Adipose tissue (tissue), 3 donors: ENCODE measurements at regions not wholly inside any gene's neighbourhood (a gene's known extent, or its start where the extent isn't known, plus 50 kb on each side); places are given as distances from the start of the nearest gene placed in this dataset.

Source experiments
- H3K27ac ChIP-seq: one replicate; pipeline ENCODE4 v1.5.1; 2013; ENCODE audit warnings: low read depth, low read length
- WGBS, 3 donors: extraction: QIAGEN DNeasy Blood & Tissue Kit; methylation state at CpG; one replicate each; pipeline ENCODE4 v1.1.7; 2013; 5-methylcytosine and 5-hydroxymethylcytosine counted together
- donor health status: healthy with polysubstance abuse.
- donor health status: Bipolar disorder and iron deficiency.
- donor health status: healthy.

DNA sequence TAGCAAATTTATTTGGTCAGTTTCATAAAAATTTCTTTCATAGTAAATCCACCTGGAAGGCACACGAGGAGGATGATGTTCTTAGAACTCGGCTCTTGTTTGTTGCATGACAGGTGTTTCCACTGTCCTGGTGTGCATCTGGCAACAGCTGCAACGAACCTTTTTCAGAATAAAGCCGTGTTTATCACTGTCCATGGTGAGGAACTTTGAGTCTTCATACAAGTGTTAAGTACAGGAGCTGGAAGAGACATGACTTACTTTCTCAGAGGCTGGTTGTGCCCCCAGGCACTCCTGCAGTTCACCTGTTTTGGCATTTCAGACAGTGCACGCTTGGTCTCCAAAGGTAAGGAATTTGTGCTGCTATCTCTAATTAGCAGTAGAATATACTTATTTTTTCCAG is 97.1 kb downstream of the ADAMTS1 start:
- H3K27ac ChIP-seq = no peak overlapping the region
- WGBS, 3 donors = 58 to 76% (median 69%) methylated on average over 5 of the region's 5 CpGs

DNA sequence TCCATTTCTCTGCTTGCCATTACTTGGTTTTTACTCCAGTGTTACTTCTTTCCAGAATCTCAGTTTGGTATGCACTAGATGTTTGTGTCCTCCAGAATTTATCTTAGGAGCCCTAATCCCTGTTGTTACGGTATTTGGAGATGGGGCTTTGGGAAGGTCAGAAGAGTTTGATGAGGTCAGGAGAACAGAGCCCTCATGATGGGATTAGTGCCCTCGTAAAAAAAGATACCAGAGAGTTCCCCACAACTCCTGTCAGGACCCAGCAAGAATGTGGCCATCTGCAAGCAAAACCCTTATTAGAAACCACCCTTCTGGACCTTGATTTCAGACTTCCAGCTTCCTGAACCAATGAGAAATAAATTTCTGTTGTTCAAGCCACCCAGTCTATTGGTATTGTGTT is 98.0 kb downstream of the ADAMTS1 start:
- no peak overlapping the region for H3K27ac ChIP-seq
- 71 to 89% (median 87%) methylated on average over 2 of the region's 2 CpGs for WGBS, 3 donors

DNA sequence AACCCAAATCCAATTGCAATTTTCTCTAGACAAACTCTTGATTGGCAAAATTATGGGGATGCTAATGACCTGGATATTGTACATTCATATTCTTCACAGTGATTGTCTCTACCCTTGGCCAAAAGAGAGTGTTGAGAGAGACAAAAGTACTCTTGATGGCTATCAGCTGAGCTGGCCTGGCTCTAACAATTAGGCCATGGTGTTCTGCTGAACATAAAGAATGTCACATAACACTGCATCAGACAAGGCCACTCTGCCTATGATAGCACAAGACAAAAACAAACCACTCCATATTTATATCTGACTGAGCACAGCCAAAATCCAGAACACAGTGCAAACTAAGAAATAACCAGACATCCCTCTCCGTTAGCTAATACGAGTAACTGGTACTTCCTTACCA is 101.7 kb downstream of the ADAMTS1 start:
- WGBS, 3 donors = 81 to 95% (median 91%) methylated on average over 2 of the region's 2 CpGs
- no peak overlapping the region for H3K27ac ChIP-seq

DNA sequence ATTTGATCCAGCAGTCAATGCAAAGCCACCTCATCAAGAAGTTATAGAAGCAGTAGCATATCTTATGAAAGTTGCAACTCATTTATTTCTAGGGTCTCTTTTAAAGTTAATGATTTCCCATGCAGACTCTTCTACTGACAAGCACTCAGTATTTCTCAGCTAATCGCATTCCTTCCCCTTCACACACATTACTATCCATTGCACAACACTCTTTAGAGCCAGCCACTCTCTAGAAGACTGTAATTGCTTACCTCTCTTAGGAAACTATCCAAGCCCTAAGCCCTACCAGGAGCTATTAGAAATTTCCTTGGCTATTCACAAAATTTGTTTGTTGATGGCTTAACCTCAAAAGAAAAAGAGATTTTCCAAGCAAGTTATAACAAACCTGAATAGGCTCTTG is 106.0 kb downstream of the ADAMTS1 start:
- no peak overlapping the region for H3K27ac ChIP-seq
- 27 to 46% (median 46%) methylated on average over 1 of the region's 1 CpG for WGBS, 3 donors

DNA sequence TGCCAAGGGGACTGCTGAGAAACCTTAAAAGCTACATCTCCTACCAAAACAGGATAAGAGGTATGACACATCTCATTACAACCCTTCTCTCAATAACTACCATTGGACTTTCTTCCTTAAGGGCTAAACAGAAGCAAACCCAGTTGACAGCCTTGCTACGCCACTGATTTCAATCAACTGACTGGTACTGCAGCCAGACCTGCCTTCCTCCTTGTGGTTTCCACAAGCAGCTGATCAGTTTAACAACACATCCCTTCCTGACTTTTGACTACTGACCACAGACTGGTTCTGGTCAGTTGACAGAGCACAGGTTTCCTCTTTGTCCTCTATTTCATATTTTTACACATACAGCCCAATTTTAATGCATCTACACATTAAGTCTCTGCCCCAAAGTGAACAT is 108.8 kb downstream of the ADAMTS1 start:
- 68 to 92% (median 71%) methylated on average over 1 of the region's 1 CpG for WGBS, 3 donors
- no peak overlapping the region for H3K27ac ChIP-seq

DNA sequence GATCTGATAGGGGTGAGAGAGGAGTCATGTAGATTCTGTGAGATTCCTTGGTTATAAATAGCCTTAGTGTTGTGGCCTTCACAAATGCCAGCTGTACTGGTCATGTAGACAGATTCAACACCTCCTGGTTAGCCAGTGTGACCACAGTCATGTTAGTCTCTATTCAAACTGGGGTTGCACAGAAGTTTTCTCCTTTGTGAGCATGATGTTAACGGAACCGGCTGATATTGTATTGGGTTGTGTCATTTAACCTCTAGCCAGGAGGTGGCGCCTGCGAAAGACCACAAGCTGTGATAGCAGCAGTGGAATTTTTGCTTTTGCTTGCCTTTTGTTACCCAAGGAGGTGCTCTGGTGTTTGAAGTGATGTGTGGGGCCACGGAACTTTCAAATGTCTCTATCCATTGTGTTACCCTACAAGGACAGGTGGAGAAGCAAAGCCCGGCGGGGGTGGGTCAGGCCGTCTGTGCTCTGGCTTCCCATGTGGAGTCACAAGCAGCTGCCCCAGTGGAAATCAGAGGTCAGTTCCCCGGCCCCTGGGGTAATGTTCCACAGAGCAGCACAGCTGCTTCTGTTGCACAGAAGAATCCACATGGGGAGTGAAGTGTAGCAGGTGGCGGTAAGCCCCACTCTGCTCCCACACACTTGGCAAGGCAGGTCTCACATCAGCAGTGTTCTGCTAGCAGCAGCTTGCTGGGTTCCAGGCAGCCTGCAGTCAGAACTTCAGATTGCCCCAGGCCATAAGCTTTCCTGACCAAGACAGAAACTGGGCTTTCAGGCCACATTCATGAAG is 112.6 kb downstream of the ADAMTS1 start:
- 21 to 58% (median 44%) methylated on average over 10 of the region's 10 CpGs for WGBS, 3 donors
- no peak overlapping the region for H3K27ac ChIP-seq

DNA sequence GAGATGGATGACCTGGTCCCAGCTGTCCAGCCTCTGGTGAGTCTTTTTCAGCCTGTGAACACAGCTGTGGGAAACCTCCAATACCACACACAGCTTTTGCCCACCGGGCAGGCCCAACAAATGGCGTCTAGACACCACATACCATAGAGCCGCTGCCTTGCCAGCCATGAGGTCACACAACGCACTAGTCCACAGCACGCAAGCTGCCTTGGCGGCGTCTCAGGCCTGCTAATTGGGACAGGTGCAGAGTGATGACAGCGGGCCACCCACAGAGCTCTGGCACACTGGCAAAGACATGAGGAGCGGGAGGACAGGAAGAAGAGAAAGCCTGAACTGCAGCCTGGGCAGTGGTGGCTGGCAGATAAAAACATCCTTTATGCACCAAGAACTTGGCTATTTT is 125.5 kb downstream of the ADAMTS1 start:
- no peak overlapping the region for H3K27ac ChIP-seq
- WGBS, 3 donors = 80 to 88% (median 81%) methylated on average over 9 of the region's 9 CpGs

DNA sequence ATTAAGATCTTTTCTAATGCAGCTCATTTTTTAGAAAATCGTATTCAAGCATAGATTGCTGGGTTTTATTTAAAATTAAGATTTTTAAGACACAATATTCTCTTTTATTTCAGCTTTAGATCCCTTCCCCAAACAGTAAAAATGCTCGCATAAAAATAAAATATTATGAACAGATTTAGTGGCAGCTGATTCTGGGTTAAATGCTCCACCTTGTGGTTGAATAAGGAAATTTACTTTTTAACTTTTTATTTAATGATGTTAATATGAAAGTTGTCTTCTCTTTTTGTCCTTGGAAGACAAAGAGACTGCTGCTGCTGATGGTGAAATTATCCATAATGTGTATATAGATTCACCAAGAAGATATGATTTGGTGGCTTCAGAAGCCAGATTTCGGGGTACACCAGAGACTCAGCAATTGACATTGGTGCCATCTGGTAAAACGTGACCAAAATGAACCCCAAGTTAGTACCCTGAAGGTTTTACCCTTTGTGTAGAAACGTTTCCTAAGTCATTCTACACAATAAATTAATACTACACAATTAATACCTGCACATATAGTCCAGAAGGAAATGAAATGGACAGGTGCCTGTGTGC is 128.0 kb downstream of the ADAMTS1 start:
- WGBS, 3 donors = 17 to 24% (median 24%) methylated on average over 5 of the region's 5 CpGs
- H3K27ac ChIP-seq = no peak overlapping the region

DNA sequence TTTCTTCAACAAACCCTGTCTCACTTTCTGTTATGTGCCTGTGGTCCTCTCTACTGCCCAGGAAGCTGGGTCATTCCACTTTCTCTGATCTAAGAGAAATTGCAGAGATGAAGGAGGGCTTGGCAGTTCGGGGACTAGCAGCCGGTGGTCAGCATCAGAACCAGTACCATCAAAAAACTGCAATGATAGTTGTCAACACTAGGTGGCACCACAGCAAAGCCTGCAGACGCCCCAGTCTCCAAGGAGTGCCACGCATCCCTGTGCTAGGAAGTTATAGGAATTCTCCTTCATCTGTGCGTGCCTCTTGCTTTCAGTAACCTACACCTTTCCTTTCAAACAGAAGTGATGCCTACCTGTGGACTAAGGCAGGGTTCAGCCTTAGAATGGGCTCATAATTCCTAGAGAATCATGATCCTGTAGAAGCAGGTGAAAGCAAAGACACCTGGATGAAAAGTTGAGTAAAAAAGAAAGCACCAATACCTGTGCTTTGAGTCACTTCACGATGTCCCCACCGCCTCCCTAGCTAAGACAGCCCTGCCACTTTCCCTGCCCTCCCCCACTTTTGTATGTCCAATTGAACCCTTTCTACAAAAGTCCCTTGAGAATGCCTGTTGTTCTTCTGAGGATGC is 129.2 kb downstream of the ADAMTS1 start:
- 18 to 30% (median 25%) methylated on average over 7 of the region's 7 CpGs for WGBS, 3 donors
- H3K27ac ChIP-seq = no peak overlapping the region

DNA sequence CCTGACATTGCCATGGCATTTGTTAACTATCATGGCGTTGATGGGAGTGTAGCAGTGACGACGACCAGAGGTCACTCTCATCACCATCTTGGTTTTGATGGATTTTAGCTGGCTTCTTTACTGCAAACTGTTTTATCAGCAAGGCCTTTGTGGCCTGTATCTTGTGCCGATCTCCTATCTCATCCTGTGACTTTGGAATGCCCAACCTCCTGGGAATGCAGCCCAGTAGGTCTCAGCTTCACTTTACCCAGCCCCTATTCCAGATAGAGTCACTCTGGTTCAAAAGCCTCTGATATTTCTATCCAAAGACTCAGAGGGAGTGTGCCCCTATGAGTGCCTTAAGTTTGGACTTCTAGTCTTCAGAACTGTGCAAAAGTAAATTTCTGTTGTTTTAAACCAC is 130.1 kb downstream of the ADAMTS1 start:
- H3K27ac ChIP-seq = no peak overlapping the region
- 65 to 93% (median 91%) methylated on average over 4 of the region's 4 CpGs for WGBS, 3 donors

DNA sequence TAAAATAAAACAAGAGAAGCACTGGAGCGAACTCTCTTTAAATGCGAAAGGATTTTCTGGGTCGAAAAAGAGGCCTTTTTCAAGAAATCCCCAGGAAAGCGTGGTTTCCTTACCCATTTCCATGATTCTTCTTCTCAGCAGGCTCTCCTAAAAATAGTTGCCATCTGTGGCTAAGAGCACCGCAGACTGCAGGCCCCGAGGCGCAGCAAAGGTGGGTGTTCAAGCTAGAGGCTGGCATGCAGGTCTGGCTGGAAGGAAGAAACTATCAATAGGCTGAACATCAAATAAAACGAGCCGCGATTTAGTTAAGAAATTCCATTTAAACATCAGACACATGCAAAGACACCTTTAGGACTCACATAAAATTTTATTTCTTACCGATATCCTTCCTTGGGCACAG is 135.1 kb downstream of the ADAMTS1 start:
- WGBS, 3 donors = 70 to 78% (median 73%) methylated on average over 11 of the region's 11 CpGs

DNA sequence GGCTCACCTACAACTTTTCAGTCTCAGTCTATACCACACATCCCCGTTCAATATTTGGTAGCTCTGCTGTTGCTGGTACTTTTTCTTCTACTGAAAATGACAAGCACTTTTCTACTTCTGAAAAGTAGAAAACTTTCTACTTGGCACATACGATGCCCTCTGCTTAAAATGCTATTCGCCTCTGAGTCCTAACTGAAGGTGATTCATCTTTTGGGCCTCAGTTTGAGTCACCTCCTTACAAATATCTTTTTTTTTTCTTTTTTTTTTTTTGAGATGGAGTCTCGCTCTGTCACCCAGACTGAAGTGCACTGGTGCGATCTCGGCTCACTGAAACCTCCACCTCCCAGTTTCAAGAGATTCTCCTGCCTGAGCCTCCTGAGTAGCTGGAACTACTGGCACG is 136.0 kb upstream of the CYYR1 start:
- H3K27ac ChIP-seq = no peak overlapping the region

More for the DNA sequence above, 135.1 kb downstream of the ADAMTS1 start:
- H3K27ac ChIP-seq = no peak overlapping the region

DNA sequence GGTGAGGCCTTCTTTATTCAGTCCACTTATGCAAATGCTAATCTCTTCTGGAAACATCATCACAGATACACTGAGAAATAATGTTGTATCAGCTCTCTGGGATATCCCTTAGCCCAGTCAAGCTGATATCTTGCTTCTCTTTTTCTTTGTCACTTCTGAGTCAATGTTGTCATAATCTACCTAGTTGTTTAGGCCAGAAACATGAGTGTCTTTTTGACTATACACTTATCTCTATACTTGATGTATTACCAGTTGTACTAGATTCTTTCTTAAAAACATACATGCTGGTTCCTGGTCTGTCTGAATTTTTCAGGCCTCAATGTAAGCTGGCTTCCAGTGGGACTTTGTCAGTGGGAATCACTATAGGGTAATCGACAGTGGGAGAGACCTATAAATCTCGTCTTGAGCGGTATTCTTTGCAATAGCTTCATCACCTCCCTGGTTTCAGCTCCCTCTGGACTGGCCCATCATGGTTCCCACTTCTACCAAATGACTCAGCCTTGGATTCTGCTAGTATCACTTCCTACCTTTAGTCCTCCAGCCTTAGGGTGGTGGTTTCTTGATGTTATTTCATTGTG is 135.2 kb upstream of the CYYR1 start:
- WGBS, 3 donors = 89 to 96% (median 95%) methylated on average over 3 of the region's 3 CpGs
- H3K27ac ChIP-seq = no peak overlapping the region

More for the DNA sequence above, 136.0 kb upstream of the CYYR1 start:
- 80 to 95% (median 88%) methylated on average over 7 of the region's 7 CpGs for WGBS, 3 donors

DNA sequence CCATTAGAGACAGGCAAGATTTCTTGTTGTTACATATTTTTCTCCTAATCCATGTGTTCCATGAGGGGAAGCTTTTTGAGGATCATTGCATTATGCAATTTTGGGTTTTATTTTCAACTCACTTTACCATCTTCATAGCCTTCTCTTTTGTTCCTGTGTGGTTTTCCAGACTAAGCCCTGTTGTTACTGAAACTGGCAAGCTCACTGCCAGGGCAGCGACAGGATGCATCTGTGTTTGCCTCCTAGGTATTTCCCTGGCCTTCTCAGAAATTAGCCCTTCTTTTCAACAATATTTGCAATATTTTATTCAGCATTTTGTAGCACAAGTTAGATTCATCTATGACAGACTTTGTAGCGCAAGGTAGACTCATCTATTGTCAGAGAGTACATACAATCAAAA is 134.2 kb upstream of the CYYR1 start:
- no peak overlapping the region for H3K27ac ChIP-seq
- 59 to 74% (median 65%) methylated on average over 2 of the region's 2 CpGs for WGBS, 3 donors

DNA sequence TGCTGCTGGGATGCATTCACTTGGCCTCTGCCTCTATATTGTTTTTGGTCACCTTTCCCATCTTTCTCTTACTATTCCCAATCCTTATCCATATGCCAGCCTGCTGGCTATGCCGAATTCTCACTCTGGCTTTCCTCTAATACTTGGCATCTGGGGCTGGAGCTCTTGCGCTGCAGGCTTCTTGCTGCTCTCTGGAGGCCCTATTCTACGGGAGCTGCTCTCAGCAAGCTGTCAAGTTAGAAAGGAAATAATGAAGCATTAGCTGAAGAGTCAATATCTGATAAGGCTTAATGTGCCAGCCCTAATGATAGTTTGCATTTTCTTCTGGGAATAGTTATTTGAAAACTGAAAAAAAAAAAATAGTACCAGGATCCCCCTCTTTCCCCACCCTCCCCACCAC is 125.3 kb upstream of the CYYR1 start:
- H3K27ac ChIP-seq = no peak overlapping the region
- WGBS, 3 donors = 51 to 88% (median 79%) methylated on average over 3 of the region's 3 CpGs

DNA sequence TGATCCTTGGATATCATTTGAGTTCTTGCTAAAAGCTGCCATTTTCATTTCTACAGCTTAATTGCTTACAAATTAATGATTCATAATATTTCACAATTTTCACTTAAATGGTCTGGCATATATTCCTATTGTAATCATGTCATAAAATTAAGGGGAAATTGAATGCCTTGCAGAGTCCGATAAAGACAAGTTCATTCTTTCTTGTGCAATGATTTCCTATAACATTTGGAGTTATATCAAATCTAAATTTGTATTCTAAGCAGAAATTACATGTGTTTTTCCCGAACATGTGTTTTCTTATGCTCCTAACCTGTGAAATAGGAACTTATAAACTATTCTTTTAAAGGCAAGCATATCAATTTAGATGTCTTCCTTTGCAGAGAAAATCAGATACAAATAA is 118.3 kb upstream of the CYYR1 start:
- WGBS, 3 donors = 77 to 87% (median 82%) methylated on average over 2 of the region's 2 CpGs
- no peak overlapping the region for H3K27ac ChIP-seq

DNA sequence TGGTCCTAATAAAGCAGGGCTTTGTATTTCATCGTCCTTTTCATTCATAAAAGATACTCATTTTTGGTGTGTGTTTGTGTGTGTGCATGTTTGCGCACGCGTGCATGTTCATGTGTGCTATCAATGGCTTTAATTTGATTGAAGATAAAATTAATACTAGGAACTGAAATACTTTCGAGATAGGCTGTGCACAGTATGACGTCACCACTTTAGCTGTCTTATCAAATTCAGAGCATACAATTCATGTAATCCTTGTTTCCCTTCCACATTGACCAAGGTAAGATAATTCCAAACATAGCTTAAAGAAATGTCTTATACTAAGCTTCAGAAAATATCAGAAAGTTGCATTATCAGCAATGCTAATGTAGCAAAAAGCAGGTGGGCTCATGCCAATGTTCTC is 113.6 kb upstream of the CYYR1 start:
- WGBS, 3 donors = 77 to 87% (median 80%) methylated on average over 6 of the region's 6 CpGs
- H3K27ac ChIP-seq = no peak overlapping the region

DNA sequence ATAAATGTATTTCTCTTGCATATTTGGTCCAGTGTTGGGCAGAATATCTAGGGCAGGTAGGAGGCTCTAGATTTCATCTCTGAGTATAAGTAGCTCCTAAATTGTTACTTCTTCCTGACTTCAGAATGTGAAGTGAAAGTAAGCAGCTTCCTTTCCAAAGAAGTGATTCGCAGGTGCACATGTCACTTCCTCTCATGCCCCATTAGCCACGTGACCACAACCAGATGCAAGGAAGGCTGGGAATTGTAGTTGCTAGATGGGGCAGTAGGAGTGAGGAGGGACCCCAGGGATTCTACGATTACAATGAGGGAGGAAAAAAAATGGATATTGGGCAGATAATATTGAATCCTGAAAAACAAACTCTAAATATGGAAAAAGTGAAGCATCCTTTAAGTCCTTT is 113.2 kb upstream of the CYYR1 start:
- no peak overlapping the region for H3K27ac ChIP-seq
- 24 to 44% (median 40%) methylated on average over 3 of the region's 3 CpGs for WGBS, 3 donors

DNA sequence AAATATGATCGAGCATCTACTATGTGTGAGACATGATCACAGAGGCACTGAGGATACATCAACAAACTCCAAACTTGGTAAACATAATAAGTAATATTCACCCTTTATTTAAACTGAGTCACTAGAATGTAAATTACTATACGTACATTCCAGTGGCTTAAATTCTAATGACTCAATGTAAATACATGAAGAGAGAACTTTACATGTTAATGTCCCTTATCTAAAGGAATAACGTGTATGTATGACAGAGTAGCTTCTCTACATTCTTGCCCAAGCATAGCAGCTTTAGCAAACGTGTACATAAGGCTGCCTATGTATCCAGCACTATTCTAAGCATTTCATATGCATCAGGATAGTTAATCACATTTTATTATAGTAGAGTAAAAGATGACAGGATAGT is 111.8 kb upstream of the CYYR1 start:
- 51 to 71% (median 60%) methylated on average over 4 of the region's 4 CpGs for WGBS, 3 donors
- H3K27ac ChIP-seq = no peak overlapping the region
